ENCODE measurements at regions not wholly inside any gene's neighbourhood (a gene's known extent, or its start where the extent isn't known, plus 50 kb on each side); places are given as distances from the start of the nearest gene placed in this dataset.

- no peak overlapping the region for H3K27ac ChIP-seq
- no peak overlapping the region for H3K4me3 ChIP-seq
- DNase-seq (ENCODE audit: low spot score) = no peak
- TF ChIP-seq CTCF (IDR thresholded peaks at IDR 0.05) = no peak
Observed at GRCh38 chr1:114235281-114235680, 81.6 kb upstream of the SYT6 start.

GRCh38 chr1:114234408-114235124 lies 80.9 kb upstream of the SYT6 start:
- no peak overlapping the region for H3K4me3 ChIP-seq
- no peak overlapping the region for H3K27ac ChIP-seq
- no peak for TF ChIP-seq CTCF (IDR thresholded peaks at IDR 0.05)
- DNase-seq (ENCODE audit: low spot score) = no peak

GRCh38 chr1:114232691-114233090 lies 79.0 kb upstream of the SYT6 start:
- Histone ChIP-seq H3K4me3 (no peak overlapping the region), H3K27ac (no peak overlapping the region)
- no peak for DNase-seq (ENCODE audit: low spot score)
- TF ChIP-seq CTCF (IDR thresholded peaks at IDR 0.05) = no peak

DNA sequence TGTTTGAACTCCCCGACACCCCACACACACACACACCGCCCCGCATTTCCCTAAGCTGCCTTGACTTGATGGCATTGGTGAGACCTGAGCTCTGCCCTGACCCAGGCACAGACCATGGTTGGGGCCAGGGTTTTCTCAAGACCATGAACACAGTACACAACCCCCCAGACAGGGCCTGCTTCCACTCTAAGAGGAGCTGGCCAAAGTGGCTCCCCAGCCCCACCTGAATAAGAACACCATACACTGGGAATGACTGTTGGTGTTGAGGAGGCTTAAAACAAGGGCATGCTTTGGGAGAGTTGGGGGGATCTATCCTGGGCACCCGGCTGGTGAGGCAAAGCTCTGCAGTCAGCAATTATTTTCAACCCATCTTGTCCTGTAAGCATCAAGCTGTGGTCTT lies 77.6 kb upstream of the SYT6 start:
- Histone ChIP-seq H3K4me3 (no peak overlapping the region), H3K27ac (no peak overlapping the region)
- no peak for DNase-seq (ENCODE audit: low spot score)
- no peak for TF ChIP-seq CTCF (IDR thresholded peaks at IDR 0.05)

- DNase-seq (ENCODE audit: low spot score) = no peak
- H3K27ac ChIP-seq = no peak overlapping the region
- H3K4me3 ChIP-seq = no peak overlapping the region
- TF ChIP-seq CTCF (IDR thresholded peaks at IDR 0.05) = no peak
Observed at GRCh38 chr1:114229368-114229767, 75.7 kb upstream of the SYT6 start.

DNA sequence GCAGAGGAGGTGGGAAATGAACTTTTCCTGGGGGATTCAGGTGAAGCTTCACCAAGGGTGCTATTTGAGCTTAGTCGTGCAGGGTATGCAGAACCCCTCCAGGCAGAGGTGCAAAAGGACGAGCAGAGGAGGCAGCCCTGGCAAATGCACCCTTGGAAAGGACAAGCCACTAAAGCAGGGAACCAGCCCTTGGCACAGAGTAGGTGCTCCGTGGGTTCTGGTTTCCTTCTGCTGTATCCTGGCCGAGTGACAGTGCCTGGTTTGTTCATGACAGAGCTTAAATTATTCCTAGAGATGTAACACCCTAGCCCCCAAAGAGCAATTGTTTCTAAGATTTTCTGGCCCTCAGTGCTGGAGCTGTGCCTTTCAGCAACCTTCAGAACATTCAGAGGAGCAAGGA lies 73.4 kb upstream of the SYT6 start:
- no peak for DNase-seq (ENCODE audit: low spot score)
- no peak overlapping the region for H3K4me3 ChIP-seq
- no peak overlapping the region for H3K27ac ChIP-seq
- TF ChIP-seq CTCF (IDR thresholded peaks at IDR 0.05) = no peak

- no peak overlapping the region for H3K27ac ChIP-seq
- H3K4me3 ChIP-seq = no peak overlapping the region
- no peak for TF ChIP-seq CTCF (IDR thresholded peaks at IDR 0.05)
- no peak for DNase-seq (ENCODE audit: low spot score)
Observed at GRCh38 chr1:114224196-114224907, 70.7 kb upstream of the SYT6 start.
